ENCODE measurements at regions not wholly inside any gene's neighbourhood (a gene's known extent, or its start where the extent isn't known, plus 50 kb on each side); places are given as distances from the start of the nearest gene placed in this dataset.
"Not testable (repeated sequence)": the region's sequence is repeated elsewhere in the genome, so short reads cannot be mapped to it uniquely, and the experiment has no call there.

- DNase-seq, result no peak
Measured at GRCh38 chr13:90445179-90445578, 902.3 kb upstream of the MIR17HG start.

GRCh38 chr13:90447034-90447733, 900.3 kb upstream of the MIR17HG start:
- DNase-seq, result no peak

- DNase-seq, result no peak
Measured at GRCh38 chr13:90447734-90448101, 899.8 kb upstream of the MIR17HG start.

GRCh38 chr13:90448466-90449037, 898.9 kb upstream of the MIR17HG start:
- no peak for DNase-seq

GRCh38 chr13:90453342-90453741, 894.1 kb upstream of the MIR17HG start:
- no peak for DNase-seq

GRCh38 chr13:90454002-90454636, 893.4 kb upstream of the MIR17HG start:
- no peak for DNase-seq

GRCh38 chr13:90455067-90455466, 892.4 kb upstream of the MIR17HG start:
- DNase-seq, result no peak

- no peak for DNase-seq
Measured at GRCh38 chr13:90455823-90456222, 891.7 kb upstream of the MIR17HG start.

- no peak for DNase-seq
Measured at GRCh38 chr13:90461398-90461797, 886.1 kb upstream of the MIR17HG start.

GRCh38 chr13:90477216-90477615, 870.3 kb upstream of the MIR17HG start:
- no peak for DNase-seq

GRCh38 chr13:90483906-90484305, 863.6 kb upstream of the MIR17HG start:
- DNase-seq, result no peak

GRCh38 chr13:90485436-90485835, 862.1 kb upstream of the MIR17HG start:
- no peak for DNase-seq

GRCh38 chr13:90492872-90493271, 854.6 kb upstream of the MIR17HG start:
- DNase-seq, result no peak

- no peak for DNase-seq
Measured at GRCh38 chr13:90493667-90494066, 853.8 kb upstream of the MIR17HG start.

GRCh38 chr13:90494849-90495248, 852.6 kb upstream of the MIR17HG start:
- DNase-seq, result not testable (repeated sequence)

GRCh38 chr13:90498096-90498495, 849.4 kb upstream of the MIR17HG start:
- DNase-seq, result no peak

GRCh38 chr13:90498816-90499215, 848.7 kb upstream of the MIR17HG start:
- DNase-seq, result no peak

- DNase-seq, result no peak
Measured at GRCh38 chr13:90500569-90500968, 846.9 kb upstream of the MIR17HG start.

- DNase-seq, result no peak
Measured at GRCh38 chr13:90502153-90502552, 845.3 kb upstream of the MIR17HG start.

- no peak for DNase-seq
Measured at GRCh38 chr13:90502762-90503161, 844.7 kb upstream of the MIR17HG start.

- DNase-seq, result no peak
Measured at GRCh38 chr13:90510319-90510718, 837.2 kb upstream of the MIR17HG start.

- DNase-seq, result no peak
Measured at GRCh38 chr13:90511903-90512302, 835.6 kb upstream of the MIR17HG start.

GRCh38 chr13:90514712-90515111, 832.8 kb upstream of the MIR17HG start:
- not testable (repeated sequence) for DNase-seq

- DNase-seq, result no peak
Measured at GRCh38 chr13:90518417-90518816, 829.1 kb upstream of the MIR17HG start.

- DNase-seq, result no peak
Measured at GRCh38 chr13:90519157-90519556, 828.3 kb upstream of the MIR17HG start.

Measured in activated CD4-positive, alpha-beta T cell treated with anti-CD3 and anti-CD28 coated beads, Interleukin-2, Interleukin-6, amounts not matched to agents 100 ng/mL and 50 ng/mL, durations not matched to agents 16 hours and 8 hours (primary cell).